HepG2 (cell line): ENCODE measurements at regions not wholly inside any gene's neighbourhood (a gene's known extent, or its start where the extent isn't known, plus 50 kb on each side); places are given as distances from the start of the nearest gene placed in this dataset.
A peak's percentile ranks its signal among the peaks of the same experiment; 100 is the strongest.

Experiments
- AKNA ChIP-seq: sonication (generic); formaldehyde crosslinking; IDR thresholded peaks from 2 replicates; pipeline ENCODE4 v1.4.0; 2020; ENCODE audit warnings: missing genetic modification reagents, borderline replicate concordance
- ARNTL ChIP-seq: sonication (generic); formaldehyde crosslinking; IDR thresholded peaks from 2 replicates; pipeline ENCODE4 v1.4.0; 2020; ENCODE audit warnings: mild to moderate bottlenecking, missing genetic modification reagents
- ATAD3A ChIP-seq: sonication (generic); formaldehyde crosslinking; IDR thresholded peaks from 2 replicates; pipeline ENCODE4 v1.4.0; 2020; ENCODE audit warnings: missing genetic modification reagents
- ATF4 ChIP-seq, 2 experiments: fragments of 450-650 bp in 1 of 2; sonication (generic) in 1 of 2; formaldehyde crosslinking; IDR thresholded peaks; 2 replicates each; pipeline versions ENCODE4 v1.5.0 to v1.8.0; 2020 to 2022; ENCODE audit warnings: mild to moderate bottlenecking in 1 of 2, missing genetic modification reagents in 1 of 2
- DR1 ChIP-seq: sonication (generic); formaldehyde crosslinking; IDR thresholded peaks from 2 replicates; pipeline ENCODE4 v1.8.0; 2021; ENCODE audit warnings: mild to moderate bottlenecking, missing genetic modification reagents, inconsistent platforms
- GFI1 ChIP-seq: sonication (generic); formaldehyde crosslinking; IDR thresholded peaks from 2 replicates; pipeline ENCODE4 v1.5.0; 2020; ENCODE audit warnings: missing genetic modification reagents, mild to moderate bottlenecking, borderline replicate concordance
- HOXA5 ChIP-seq: sonication (generic); formaldehyde crosslinking; IDR thresholded peaks from 2 replicates; pipeline ENCODE4 v1.4.0; 2020; ENCODE audit warnings: missing genetic modification reagents
- ONECUT2 ChIP-seq: sonication (generic); formaldehyde crosslinking; IDR thresholded peaks from 2 replicates; pipeline ENCODE4 v1.4.0; 2020; ENCODE audit warnings: missing genetic modification reagents
- PATZ1 ChIP-seq: sonication (generic); formaldehyde crosslinking; IDR thresholded peaks from 2 replicates; pipeline ENCODE4 v1.4.0; 2020; ENCODE audit warnings: missing genetic modification reagents
- POLR2AphosphoS2 ChIP-seq: IDR thresholded peaks from 2 replicates; pipeline ENCODE4 v1.6.1; 2011; ENCODE audit warnings: low read depth, low read length, improper control_type of control experiment
- SETDB1 ChIP-seq: sonication (generic); formaldehyde crosslinking; IDR thresholded peaks from 2 replicates; pipeline ENCODE4 v1.5.1; 2020; ENCODE audit warnings: missing genetic modification reagents, mild to moderate bottlenecking, borderline replicate concordance
- SP2 ChIP-seq: sonication (generic); formaldehyde crosslinking; IDR thresholded peaks from 2 replicates; pipeline ENCODE4 v1.5.1; 2020; ENCODE audit warnings: mild to moderate bottlenecking, missing genetic modification reagents
- ZBED4 ChIP-seq: sonication (generic); formaldehyde crosslinking; IDR thresholded peaks from 2 replicates; pipeline ENCODE4 v1.4.0; 2020; ENCODE audit warnings: missing genetic modification reagents, borderline replicate concordance
- ZNF12 ChIP-seq: sonication (generic); formaldehyde crosslinking; IDR thresholded peaks from 2 replicates; pipeline ENCODE4 v1.5.0; 2020; ENCODE audit warnings: missing genetic modification reagents
- ZNF576 ChIP-seq: sonication (generic); formaldehyde crosslinking; IDR thresholded peaks from 2 replicates; pipeline ENCODE4 v1.4.0; 2020; ENCODE audit warnings: mild to moderate bottlenecking, missing genetic modification reagents
- ZNF691 ChIP-seq: sonication (generic); formaldehyde crosslinking; IDR thresholded peaks from 2 replicates; pipeline ENCODE4 v1.4.0; 2020; ENCODE audit warnings: missing genetic modification reagents, low read depth, mild to moderate bottlenecking, borderline replicate concordance
- ZNF749 ChIP-seq: sonication (generic); formaldehyde crosslinking; IDR thresholded peaks from 2 replicates; pipeline ENCODE4 v1.8.0; 2022; ENCODE audit warnings: mild to moderate bottlenecking, missing genetic modification reagents, moderate library complexity, borderline replicate concordance
- ZNF879 ChIP-seq: sonication (generic); formaldehyde crosslinking; IDR thresholded peaks from 2 replicates; pipeline ENCODE4 v1.8.1; 2023; ENCODE audit warnings: missing genetic modification reagents

GRCh38 chr3:67302489-67302888 lies 304.4 kb downstream of the KBTBD8 start (continued):
- TF ChIP-seq ZNF12 (CRISPR knock-in tag), result peak; percentile 69; the same call in 1 of the 2 replicates
- no peak for TF ChIP-seq AKNA (CRISPR knock-in tag)
- TF ChIP-seq ZBED4 (CRISPR knock-in tag), result no peak
- TF ChIP-seq GFI1 (CRISPR knock-in tag), result no peak
- 0 out of 2 replicates have a peak, but pooled peaks have one; percentile 12 for TF ChIP-seq ONECUT2 (CRISPR knock-in tag)
- TF ChIP-seq ZNF691, result no peak
- no peak for TF ChIP-seq HOXA5 (CRISPR knock-in tag)
- no peak for TF ChIP-seq ARNTL
- TF ChIP-seq ZNF879 (CRISPR knock-in tag), result no peak
- no peak for TF ChIP-seq DR1 (CRISPR knock-in tag)
- no peak for TF ChIP-seq SP2 (CRISPR knock-in tag)
- TF ChIP-seq SETDB1, result no peak
- peak in 1 of 2 experiments; percentile 84; a peak in 2 of 4 replicates for TF ChIP-seq ATF4 (CRISPR knock-in tag; IDR thresholded peaks at IDR 0.05)
- TF ChIP-seq ZNF749 (CRISPR knock-in tag), result no peak
- TF ChIP-seq PATZ1 (CRISPR knock-in tag), result no peak
- no peak for TF ChIP-seq ATAD3A (CRISPR knock-in tag)
- no peak for TF ChIP-seq ZNF576 (CRISPR knock-in tag)
- TF ChIP-seq POLR2AphosphoS2, result no peak
